ENCODE measurements at regions not wholly inside any gene's neighbourhood (a gene's known extent, or its start where the extent isn't known, plus 50 kb on each side); places are given as distances from the start of the nearest gene placed in this dataset.

- no peak for TF ChIP-seq CTCF (IDR thresholded peaks at IDR 0.05; ENCODE audit: low read length)
- no peak for TF ChIP-seq EZH2phosphoT487 (IDR thresholded peaks at IDR 0.05; ENCODE audit: low read length)
- no peak for TF ChIP-seq EZH2 (optimal IDR thresholded peaks at IDR 0.05; ENCODE audit: low read depth, low read length)
Measured at GRCh38 chr2:64887565-64887964, 101.6 kb upstream of the SLC1A4 start.

All from MM.1S (cell line).